Breast epithelium (tissue), 4 donors: ENCODE measurements at regions not wholly inside any gene's neighbourhood (a gene's known extent, or its start where the extent isn't known, plus 50 kb on each side); places are given as distances from the start of the nearest gene placed in this dataset.

Experiments used
- DNase-seq, 2 donors: peaks; one replicate each; pipeline ENCODE4 v3.0.0-alpha.2; 2019; ENCODE audit warnings: low spot score in 2 of 2
- H3K27ac ChIP-seq, 2 donors: fragments of 200-600 bp; sonication (generic) in 1 of 2; one replicate each; pipeline ENCODE4 v1.5.1; 2016 to 2019; ENCODE audit warnings: mild to moderate bottlenecking in 1 of 2
- H3K27me3 ChIP-seq, 2 donors: fragments of 200-600 bp; sonication (generic) in 1 of 2; one replicate each; pipeline versions ENCODE4 v1.5.1 to v1.6.0; 2017 to 2019; ENCODE audit warnings: control low read depth in 1 of 2, mild to moderate bottlenecking in 1 of 2
- H3K36me3 ChIP-seq: fragments of 200-600 bp; one replicate; pipeline ENCODE4 v1.5.1; 2019
- H3K4me1 ChIP-seq, 2 donors: fragments of 200-600 bp; sonication (generic); one replicate each; pipeline ENCODE4 v1.5.1; 2016 to 2019; ENCODE audit warnings: control low read depth in 1 of 2
- H3K4me3 ChIP-seq, 3 donors: fragments of 200-600 bp; sonication (generic); 1 replicate in 2 of 3; 2 replicates in 1 of 3; pipeline ENCODE4 v1.5.1; 2016 to 2019; ENCODE audit warnings: mild to moderate bottlenecking in 3 of 3, moderate library complexity in 2 of 3
- H3K9me3 ChIP-seq, 2 donors: fragments of 200-600 bp; sonication (generic) in 1 of 2; one replicate each; pipeline ENCODE4 v1.5.1; 2016 to 2019; ENCODE audit warnings: control low read depth in 1 of 2
- CTCF ChIP-seq, 3 donors: fragments of 450-650 bp; IDR thresholded peaks; one replicate each; pipeline ENCODE4 v1.5.1; 2016 to 2017; ENCODE audit warnings: antibody characterized with exemption in 3 of 3, mild to moderate bottlenecking in 3 of 3, moderate library complexity in 3 of 3
- POLR2A ChIP-seq: fragments of 450-650 bp; IDR thresholded peaks from one replicate; pipeline ENCODE4 v1.6.1; 2016; ENCODE audit warnings: antibody characterized with exemption, mild to moderate bottlenecking, moderate library complexity
- POLR2AphosphoS5 ChIP-seq, 3 donors: sonication (generic); formaldehyde crosslinking; IDR thresholded peaks; one replicate each; pipeline ENCODE4 v1.6.1; 2017; ENCODE audit warnings: antibody characterized with exemption in 3 of 3
- intact Hi-C: fragments of 100-400 bp; cut with DNase I; formaldehyde crosslinking; loops from one replicate; pipeline ENCODE4 v1.15.1; 2023; ENCODE audit warnings: low total_unique reads

- Histone ChIP-seq H3K9me3 (no peaks in the 10 kb centered on the region), H3K27me3 (peaks cover 0 to 2% of the 10 kb centered on the region in 2 donors), H3K4me1 (no peaks in the 10 kb centered on the region), H3K4me3 (no peak overlapping the region), H3K36me3 (no peaks in the 10 kb centered on the region), H3K27ac (no peak overlapping the region)
- no peak for DNase-seq
- TF ChIP-seq POLR2AphosphoS5 (IDR thresholded peaks at IDR 0.05) = no peak
- no peak for TF ChIP-seq POLR2A
- TF ChIP-seq CTCF (IDR thresholded peaks at IDR 0.05) = no peak
- intact Hi-C loops = loop anchor here (10.0 kb wide), 1 partner anchor 1308 kb away; no protein-coding TSS in a partner anchor
These were observed 674.1 kb downstream of the RAPGEF2 start for GRCh38 chr4:159776961-159777360.

- Histone ChIP-seq H3K4me1 (no peaks in the 10 kb centered on the region), H3K36me3 (no peaks in the 10 kb centered on the region), H3K27me3 (peaks cover 0 to 3% of the 10 kb centered on the region in 2 donors), H3K27ac (no peak overlapping the region), H3K9me3 (no peaks in the 10 kb centered on the region), H3K4me3 (no peak overlapping the region)
- DNase-seq = no peak
- TF ChIP-seq POLR2A (no peak), POLR2AphosphoS5 (IDR thresholded peaks at IDR 0.05) (no peak), CTCF (IDR thresholded peaks at IDR 0.05) (no peak)
- intact Hi-C loops = loop anchor here (10.0 kb wide), 1 partner anchor 1307 kb away; no protein-coding TSS in a partner anchor
These were observed 674.8 kb downstream of the RAPGEF2 start for GRCh38 chr4:159777689-159778088.

DNA sequence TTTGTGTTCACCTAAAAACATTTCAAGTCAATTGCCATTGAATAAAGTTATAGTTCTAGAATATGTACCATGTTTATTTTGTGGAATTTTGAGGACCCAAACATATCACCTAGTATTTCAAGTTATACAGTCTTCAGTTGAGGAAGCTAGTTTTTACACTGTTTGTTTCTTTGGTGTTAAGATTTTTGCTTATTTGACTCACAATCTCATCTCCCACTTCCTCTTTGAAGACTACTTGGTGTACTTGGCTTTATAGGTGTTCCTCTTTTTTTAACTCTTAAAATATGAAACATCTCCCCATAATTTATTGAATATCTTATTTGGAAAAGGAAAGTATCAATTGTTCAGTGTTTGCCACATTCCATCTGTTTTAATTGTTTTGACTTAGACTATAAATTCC lies 675.4 kb downstream of the RAPGEF2 start:
- no peak overlapping the region for H3K4me3 ChIP-seq
- no peak for TF ChIP-seq POLR2AphosphoS5 (IDR thresholded peaks at IDR 0.05)
- no peak for TF ChIP-seq CTCF (IDR thresholded peaks at IDR 0.05)
- TF ChIP-seq POLR2A = no peak
- H3K27me3 ChIP-seq = peaks cover 0 to 3% of the 10 kb centered on the region in 2 donors
- intact Hi-C loops = loop anchor here (10.0 kb wide), 1 partner anchor 1307 kb away; no protein-coding TSS in a partner anchor
- H3K4me1 ChIP-seq = no peaks in the 10 kb centered on the region
- H3K9me3 ChIP-seq = no peaks in the 10 kb centered on the region
- H3K36me3 ChIP-seq = no peaks in the 10 kb centered on the region
- no peak overlapping the region for H3K27ac ChIP-seq
- no peak for DNase-seq

- no peak for DNase-seq
- intact Hi-C loops = loop anchor here (10.0 kb wide), 1 partner anchor 1305 kb away; no protein-coding TSS in a partner anchor
- Histone ChIP-seq H3K27ac (no peak overlapping the region), H3K9me3 (no peaks in the 10 kb centered on the region), H3K4me3 (no peak overlapping the region), H3K36me3 (no peaks in the 10 kb centered on the region), H3K4me1 (no peaks in the 10 kb centered on the region), H3K27me3 (peaks cover 0 to 3% of the 10 kb centered on the region in 2 donors)
- no peak for TF ChIP-seq POLR2AphosphoS5 (IDR thresholded peaks at IDR 0.05)
- no peak for TF ChIP-seq POLR2A
- no peak for TF ChIP-seq CTCF (IDR thresholded peaks at IDR 0.05)
These were observed 676.8 kb downstream of the RAPGEF2 start for GRCh38 chr4:159779716-159780115.

DNA sequence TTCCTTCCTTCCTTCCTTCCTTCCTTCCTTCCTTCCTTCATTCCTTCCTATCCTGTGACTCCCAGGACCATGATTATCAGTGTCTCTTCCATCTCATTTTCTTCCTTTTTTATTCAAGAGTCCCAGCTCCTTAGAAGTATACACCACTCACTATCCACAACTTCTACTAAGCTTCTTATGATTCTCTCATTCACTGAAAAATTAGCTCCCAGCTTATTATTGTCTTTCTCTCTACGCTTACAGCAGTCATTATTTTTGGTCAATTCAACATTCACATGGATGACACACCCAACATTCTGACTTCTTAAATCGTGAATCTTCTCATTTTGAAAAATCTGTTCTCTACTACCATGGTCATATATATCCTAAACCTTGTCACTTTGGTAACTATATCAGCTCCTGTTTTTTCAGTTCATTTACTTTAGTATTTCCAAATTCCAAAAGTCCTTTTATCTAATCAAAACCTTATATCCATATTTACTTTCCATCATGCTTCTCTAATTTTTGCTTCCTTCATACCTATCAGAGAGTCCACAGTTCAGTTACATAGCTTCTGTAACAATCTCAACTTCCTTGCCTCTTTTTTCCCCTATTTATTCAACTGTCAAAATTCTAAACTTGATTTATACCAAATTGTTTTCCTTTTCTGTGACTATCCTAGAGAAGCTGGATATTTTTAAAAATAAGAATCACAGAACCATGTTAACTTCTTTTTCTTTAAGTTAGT lies 677.5 kb downstream of the RAPGEF2 start:
- Histone ChIP-seq H3K9me3 (no peaks in the 10 kb centered on the region), H3K27ac (no peak overlapping the region), H3K4me1 (no peaks in the 10 kb centered on the region), H3K27me3 (peaks cover 0 to 3% of the 10 kb centered on the region in 2 donors), H3K4me3 (no peak overlapping the region), H3K36me3 (no peaks in the 10 kb centered on the region)
- intact Hi-C loops = no loop called here
- TF ChIP-seq CTCF (IDR thresholded peaks at IDR 0.05) (no peak), POLR2A (no peak), POLR2AphosphoS5 (IDR thresholded peaks at IDR 0.05) (no peak)
- DNase-seq = no peak
